Inflammatory macrophage treated with lipopolysaccharide for 4 hours (primary cell): ENCODE measurements at regions not wholly inside any gene's neighbourhood (a gene's known extent, or its start where the extent isn't known, plus 50 kb on each side); places are given as distances from the start of the nearest gene placed in this dataset.
"Not testable (repeated sequence)": the region's sequence is repeated elsewhere in the genome, so short reads cannot be mapped to it uniquely, and the experiment has no call there.

Experiments
- DNase-seq: peaks from one replicate; pipeline ENCODE4 v3.0.0-alpha.2; 2020

- peak; percentile 51 for DNase-seq
These were observed 1717.2 kb upstream of the C9orf72 start for GRCh38 chr9:29290516-29290915.

GRCh38 chr9:29297592-29297991 lies 1724.3 kb upstream of the C9orf72 start:
- no peak for DNase-seq

- no peak for DNase-seq
These were observed 1737.9 kb upstream of the C9orf72 start for GRCh38 chr9:29311221-29311620.

GRCh38 chr9:29312327-29312726 lies 1739.0 kb upstream of the C9orf72 start:
- no peak for DNase-seq

GRCh38 chr9:29319736-29320513 lies 1746.6 kb upstream of the C9orf72 start:
- no peak for DNase-seq

- peak; percentile 1 for DNase-seq
These were observed 1749.0 kb upstream of the C9orf72 start for GRCh38 chr9:29322240-29322639.

GRCh38 chr9:29325894-29326293 lies 1752.6 kb upstream of the C9orf72 start:
- no peak for DNase-seq

GRCh38 chr9:29332789-29333188 lies 1759.5 kb upstream of the C9orf72 start:
- no peak for DNase-seq

GRCh38 chr9:29336281-29336680 lies 1763.0 kb upstream of the C9orf72 start:
- DNase-seq = no peak

GRCh38 chr9:29339387-29339786 lies 1766.1 kb upstream of the C9orf72 start:
- DNase-seq = no peak

GRCh38 chr9:29348999-29349398 lies 1775.7 kb upstream of the C9orf72 start:
- no peak for DNase-seq

GRCh38 chr9:29389421-29389820 lies 1816.1 kb upstream of the C9orf72 start:
- DNase-seq = no peak

- no peak for DNase-seq
These were observed 1817.6 kb upstream of the C9orf72 start for GRCh38 chr9:29390859-29391258.

- no peak for DNase-seq
These were observed 1819.8 kb upstream of the C9orf72 start for GRCh38 chr9:29393064-29393463.

GRCh38 chr9:29394855-29395254 lies 1821.6 kb upstream of the C9orf72 start:
- no peak for DNase-seq

GRCh38 chr9:29397148-29397547 lies 1823.9 kb upstream of the C9orf72 start:
- DNase-seq = no peak

- DNase-seq = no peak
These were observed 1842.9 kb upstream of the C9orf72 start for GRCh38 chr9:29416204-29416603.

GRCh38 chr9:29422438-29422837 lies 1849.2 kb upstream of the C9orf72 start:
- DNase-seq = peak; percentile 11

GRCh38 chr9:29432191-29432590 lies 1858.9 kb upstream of the C9orf72 start:
- DNase-seq = no peak

GRCh38 chr9:29432656-29433055 lies 1859.4 kb upstream of the C9orf72 start:
- DNase-seq = not testable (repeated sequence)

- DNase-seq = no peak
These were observed 1862.1 kb upstream of the C9orf72 start for GRCh38 chr9:29435368-29435767.

- no peak for DNase-seq
These were observed 1864.2 kb upstream of the C9orf72 start for GRCh38 chr9:29437526-29437925.

- DNase-seq = no peak
These were observed 1866.7 kb upstream of the C9orf72 start for GRCh38 chr9:29439961-29440360.

- DNase-seq = no peak
These were observed 1867.2 kb upstream of the C9orf72 start for GRCh38 chr9:29440449-29440848.

GRCh38 chr9:29445751-29446150 lies 1872.5 kb upstream of the C9orf72 start:
- DNase-seq = no peak
